Left ventricle myocardium inferior (tissue), 1 donor: ENCODE measurements at regions not wholly inside any gene's neighbourhood (a gene's known extent, or its start where the extent isn't known, plus 50 kb on each side); places are given as distances from the start of the nearest gene placed in this dataset.

Experiments
- DNase-seq: peaks from one replicate; pipeline ENCODE4 v3.0.0-alpha.2; 2020
- H3K27ac ChIP-seq: fragments of 200-600 bp; replicated peaks from 2 replicates; pipeline ENCODE4 v1.8.0; 2021
- H3K27me3 ChIP-seq: fragments of 200-600 bp; 2 replicates; pipeline ENCODE4 v1.8.0; 2021; ENCODE audit warnings: low read depth
- H3K36me3 ChIP-seq: fragments of 200-600 bp; 2 replicates; pipeline ENCODE4 v1.8.0; 2021
- H3K4me1 ChIP-seq: fragments of 200-600 bp; 2 replicates; pipeline ENCODE4 v1.8.0; 2021
- H3K4me3 ChIP-seq: fragments of 200-600 bp; 2 replicates; pipeline ENCODE4 v1.8.0; 2021; ENCODE audit warnings: mild to moderate bottlenecking, moderate library complexity
- H3K9me3 ChIP-seq: fragments of 200-600 bp; replicated peaks from 2 replicates; pipeline ENCODE4 v1.8.0; 2021
- intact Hi-C: fragments of 100-400 bp; cut with micrococcal nuclease; formaldehyde crosslinking; loops from one replicate; pipeline ENCODE4 v1.11.0; 2022
- TF ChIP-seq, protein P1 (sequence below): fragments of 200-600 bp; IDR thresholded peaks from 2 replicates; pipeline ENCODE4 v1.8.0; 2021; ENCODE audit warnings: antibody characterized with exemption, mild to moderate bottlenecking, borderline replicate concordance
- donor health status: DM: no; HTN: yes; CAD: no; lungs with severe emphysema.

- TF ChIP-seq, protein P1, sequence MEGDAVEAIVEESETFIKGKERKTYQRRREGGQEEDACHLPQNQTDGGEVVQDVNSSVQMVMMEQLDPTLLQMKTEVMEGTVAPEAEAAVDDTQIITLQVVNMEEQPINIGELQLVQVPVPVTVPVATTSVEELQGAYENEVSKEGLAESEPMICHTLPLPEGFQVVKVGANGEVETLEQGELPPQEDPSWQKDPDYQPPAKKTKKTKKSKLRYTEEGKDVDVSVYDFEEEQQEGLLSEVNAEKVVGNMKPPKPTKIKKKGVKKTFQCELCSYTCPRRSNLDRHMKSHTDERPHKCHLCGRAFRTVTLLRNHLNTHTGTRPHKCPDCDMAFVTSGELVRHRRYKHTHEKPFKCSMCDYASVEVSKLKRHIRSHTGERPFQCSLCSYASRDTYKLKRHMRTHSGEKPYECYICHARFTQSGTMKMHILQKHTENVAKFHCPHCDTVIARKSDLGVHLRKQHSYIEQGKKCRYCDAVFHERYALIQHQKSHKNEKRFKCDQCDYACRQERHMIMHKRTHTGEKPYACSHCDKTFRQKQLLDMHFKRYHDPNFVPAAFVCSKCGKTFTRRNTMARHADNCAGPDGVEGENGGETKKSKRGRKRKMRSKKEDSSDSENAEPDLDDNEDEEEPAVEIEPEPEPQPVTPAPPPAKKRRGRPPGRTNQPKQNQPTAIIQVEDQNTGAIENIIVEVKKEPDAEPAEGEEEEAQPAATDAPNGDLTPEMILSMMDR = no peak
- no peaks in the 10 kb centered on the region for H3K36me3 ChIP-seq
- no peaks in the 10 kb centered on the region for H3K4me1 ChIP-seq
- no peak overlapping the region for H3K4me3 ChIP-seq
- no peaks in the 10 kb centered on the region for H3K9me3 ChIP-seq
- DNase-seq = no peak
- H3K27me3 ChIP-seq = no peaks in the 10 kb centered on the region
- no peak overlapping the region for H3K27ac ChIP-seq
- intact Hi-C loops = no loop called here
Measured at GRCh38 chr18:72634500-72634899, 90.4 kb upstream of the CBLN2 start.

GRCh38 chr18:72630991-72631390 lies 86.8 kb upstream of the CBLN2 start:
- no peaks in the 10 kb centered on the region for H3K4me1 ChIP-seq
- intact Hi-C loops = no loop called here
- TF ChIP-seq, protein P1 = no peak
- no peak overlapping the region for H3K27ac ChIP-seq
- no peaks in the 10 kb centered on the region for H3K9me3 ChIP-seq
- no peak overlapping the region for H3K4me3 ChIP-seq
- no peak for DNase-seq
- no peaks in the 10 kb centered on the region for H3K36me3 ChIP-seq
- H3K27me3 ChIP-seq = no peaks in the 10 kb centered on the region

- Histone ChIP-seq H3K4me1 (no peaks in the 10 kb centered on the region), H3K9me3 (no peaks in the 10 kb centered on the region), H3K27ac (no peak overlapping the region), H3K27me3 (no peaks in the 10 kb centered on the region), H3K36me3 (no peaks in the 10 kb centered on the region), H3K4me3 (no peak overlapping the region)
- no peak for DNase-seq
- intact Hi-C loops = no loop called here
- TF ChIP-seq, protein P1 = no peak
Measured at GRCh38 chr18:72623444-72623843, 79.3 kb upstream of the CBLN2 start.

DNA sequence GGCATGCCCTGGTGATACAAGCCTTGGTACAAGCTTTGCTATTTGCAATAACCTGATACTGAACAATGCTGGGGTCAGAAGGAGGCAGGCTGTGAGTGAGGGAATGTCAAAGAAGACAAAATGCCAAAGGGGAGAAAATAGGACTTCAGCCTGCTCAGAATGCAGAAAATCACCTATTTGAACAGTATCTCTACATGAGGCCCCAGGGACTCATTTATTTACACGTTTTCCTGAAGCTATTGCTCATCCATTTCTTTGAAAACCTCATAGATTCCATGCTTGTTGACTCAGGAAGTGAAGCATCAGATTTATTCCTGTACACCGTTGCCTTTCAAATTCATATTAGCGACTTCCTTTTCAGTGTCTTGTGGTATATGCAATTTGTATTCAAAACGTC lies 69.4 kb upstream of the CBLN2 start:
- intact Hi-C loops = no loop called here
- no peaks in the 10 kb centered on the region for H3K27me3 ChIP-seq
- TF ChIP-seq, protein P1 = no peak
- no peak for DNase-seq
- H3K27ac ChIP-seq = no peak overlapping the region
- no peak overlapping the region for H3K4me3 ChIP-seq
- H3K36me3 ChIP-seq = no peaks in the 10 kb centered on the region
- H3K4me1 ChIP-seq = no peaks in the 10 kb centered on the region
- H3K9me3 ChIP-seq = peaks cover 16% of the 10 kb centered on the region

GRCh38 chr18:72612894-72613533 lies 68.9 kb upstream of the CBLN2 start:
- intact Hi-C loops = no loop called here

More at GRCh38 chr18:72612894-72613533, 68.9 kb upstream of the CBLN2 start:
- Histone ChIP-seq H3K4me1 (no peaks in the 10 kb centered on the region), H3K4me3 (no peak overlapping the region), H3K27ac (no peak overlapping the region), H3K36me3 (no peaks in the 10 kb centered on the region), H3K9me3 (peaks cover 16% of the 10 kb centered on the region), H3K27me3 (no peaks in the 10 kb centered on the region)
- TF ChIP-seq, protein P1 = no peak
- no peak for DNase-seq
